ENCODE measurements at regions not wholly inside any gene's neighbourhood (a gene's known extent, or its start where the extent isn't known, plus 50 kb on each side); places are given as distances from the start of the nearest gene placed in this dataset.
A peak's percentile ranks its signal among the peaks of the same experiment; 100 is the strongest.

- no peak for DNase-seq (ENCODE audit: low read depth)
Observed at GRCh38 chr2:145511946-145512345, 992.0 kb upstream of the ZEB2 start.

GRCh38 chr2:145503511-145503910 lies 983.6 kb upstream of the ZEB2 start:
- DNase-seq (ENCODE audit: low read depth) = no peak

GRCh38 chr2:145501920-145502319 lies 982.0 kb upstream of the ZEB2 start:
- no peak for DNase-seq (ENCODE audit: low read depth)

- no peak for DNase-seq (ENCODE audit: low read depth)
Observed at GRCh38 chr2:145495590-145495989, 975.7 kb upstream of the ZEB2 start.

GRCh38 chr2:145494441-145494840 lies 974.5 kb upstream of the ZEB2 start:
- DNase-seq (ENCODE audit: low read depth) = no peak

- no peak for DNase-seq (ENCODE audit: low read depth)
Observed at GRCh38 chr2:145488571-145488970, 968.7 kb upstream of the ZEB2 start.

- peak; percentile 76 for DNase-seq (ENCODE audit: low read depth)
Observed at GRCh38 chr2:145484448-145485097, 964.7 kb upstream of the ZEB2 start.

- DNase-seq (ENCODE audit: low read depth) = no peak
Observed at GRCh38 chr2:145483854-145484253, 963.9 kb upstream of the ZEB2 start.

GRCh38 chr2:145481334-145481922 lies 961.5 kb upstream of the ZEB2 start:
- no peak for DNase-seq (ENCODE audit: low read depth)

GRCh38 chr2:145464866-145465265 lies 944.9 kb upstream of the ZEB2 start:
- DNase-seq (ENCODE audit: low read depth) = no peak

GRCh38 chr2:145460112-145460511 lies 940.2 kb upstream of the ZEB2 start:
- DNase-seq (ENCODE audit: low read depth) = peak; percentile 80

GRCh38 chr2:145431181-145431951 lies 911.4 kb upstream of the ZEB2 start:
- peak; percentile 4 for DNase-seq (ENCODE audit: low read depth)

- DNase-seq (ENCODE audit: low read depth) = no peak
Observed at GRCh38 chr2:145423809-145424208, 903.9 kb upstream of the ZEB2 start.

GRCh38 chr2:145422576-145422975 lies 902.7 kb upstream of the ZEB2 start:
- no peak for DNase-seq (ENCODE audit: low read depth)

GRCh38 chr2:145421841-145422240 lies 901.9 kb upstream of the ZEB2 start:
- peak; percentile 56 for DNase-seq (ENCODE audit: low read depth)

- no peak for DNase-seq (ENCODE audit: low read depth)
Observed at GRCh38 chr2:145416640-145417039, 896.7 kb upstream of the ZEB2 start.

- DNase-seq (ENCODE audit: low read depth) = no peak
Observed at GRCh38 chr2:145415151-145415550, 895.2 kb upstream of the ZEB2 start.

- no peak for DNase-seq (ENCODE audit: low read depth)
Observed at GRCh38 chr2:145413261-145414030, 893.5 kb upstream of the ZEB2 start.

- no peak for DNase-seq (ENCODE audit: low read depth)
Observed at GRCh38 chr2:145412155-145412554, 892.2 kb upstream of the ZEB2 start.

GRCh38 chr2:145411493-145411892 lies 891.6 kb upstream of the ZEB2 start:
- DNase-seq (ENCODE audit: low read depth) = no peak

- no peak for DNase-seq (ENCODE audit: low read depth)
Observed at GRCh38 chr2:145410086-145410485, 890.2 kb upstream of the ZEB2 start.

- peak; percentile 38 for DNase-seq (ENCODE audit: low read depth)
Observed at GRCh38 chr2:145408980-145409379, 889.1 kb upstream of the ZEB2 start.

- no peak for DNase-seq (ENCODE audit: low read depth)
Observed at GRCh38 chr2:145404690-145405089, 884.8 kb upstream of the ZEB2 start.
